Loucy (cell line): ENCODE measurements at regions not wholly inside any gene's neighbourhood (a gene's known extent, or its start where the extent isn't known, plus 50 kb on each side); places are given as distances from the start of the nearest gene placed in this dataset.

Experiments used
- EZH2phosphoT487 ChIP-seq: fragments of 200-600 bp; IDR thresholded peaks from 2 replicates; pipeline ENCODE4 v1.6.1; 2018; ENCODE audit warnings: antibody characterized with exemption, mild to moderate bottlenecking, moderate library complexity, borderline replicate concordance
- TF ChIP-seq, protein P1 (sequence below): fragments of 200-600 bp; sonication (generic); conservative IDR thresholded peaks from 2 replicates; pipeline ENCODE4 v1.5.1; 2014; ENCODE audit warnings: mild to moderate bottlenecking, antibody characterized with exemption, low read length

DNA sequence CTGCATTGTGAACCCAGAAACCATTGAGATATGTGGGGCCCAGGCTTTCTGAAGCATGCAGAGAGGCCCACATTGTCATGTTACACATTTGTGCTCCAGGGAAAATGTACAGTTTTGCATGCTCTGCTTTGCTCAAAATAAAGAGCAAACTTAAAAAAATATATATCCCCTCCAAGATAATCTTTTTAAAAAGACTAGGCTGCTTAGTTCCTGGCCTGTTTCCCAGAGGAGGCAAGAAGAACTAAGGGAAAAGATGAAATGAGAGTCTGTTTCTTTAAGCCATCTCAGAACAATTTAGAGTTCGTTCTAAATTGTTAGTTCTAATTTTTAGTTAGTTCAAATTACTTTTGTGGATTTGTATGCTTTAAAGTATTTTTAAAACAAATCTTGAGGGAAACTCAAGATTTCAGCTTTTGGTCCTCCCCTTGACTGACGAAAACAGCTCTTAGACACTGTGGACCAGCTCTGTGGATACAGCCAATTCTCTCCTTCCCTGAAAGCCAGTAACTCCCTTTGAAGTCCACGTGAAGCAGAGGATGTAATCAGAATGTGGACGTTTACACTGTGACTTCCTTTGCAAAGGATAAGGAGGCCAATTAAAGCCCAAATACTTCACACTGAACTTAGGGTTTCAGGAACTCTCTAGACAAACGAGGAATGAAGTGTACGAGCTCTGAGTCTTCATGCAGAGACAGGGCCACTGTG lies 84.7 kb downstream of the CD164 start:
- TF ChIP-seq, protein P1, sequence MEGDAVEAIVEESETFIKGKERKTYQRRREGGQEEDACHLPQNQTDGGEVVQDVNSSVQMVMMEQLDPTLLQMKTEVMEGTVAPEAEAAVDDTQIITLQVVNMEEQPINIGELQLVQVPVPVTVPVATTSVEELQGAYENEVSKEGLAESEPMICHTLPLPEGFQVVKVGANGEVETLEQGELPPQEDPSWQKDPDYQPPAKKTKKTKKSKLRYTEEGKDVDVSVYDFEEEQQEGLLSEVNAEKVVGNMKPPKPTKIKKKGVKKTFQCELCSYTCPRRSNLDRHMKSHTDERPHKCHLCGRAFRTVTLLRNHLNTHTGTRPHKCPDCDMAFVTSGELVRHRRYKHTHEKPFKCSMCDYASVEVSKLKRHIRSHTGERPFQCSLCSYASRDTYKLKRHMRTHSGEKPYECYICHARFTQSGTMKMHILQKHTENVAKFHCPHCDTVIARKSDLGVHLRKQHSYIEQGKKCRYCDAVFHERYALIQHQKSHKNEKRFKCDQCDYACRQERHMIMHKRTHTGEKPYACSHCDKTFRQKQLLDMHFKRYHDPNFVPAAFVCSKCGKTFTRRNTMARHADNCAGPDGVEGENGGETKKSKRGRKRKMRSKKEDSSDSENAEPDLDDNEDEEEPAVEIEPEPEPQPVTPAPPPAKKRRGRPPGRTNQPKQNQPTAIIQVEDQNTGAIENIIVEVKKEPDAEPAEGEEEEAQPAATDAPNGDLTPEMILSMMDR: no peak
- no peak for TF ChIP-seq EZH2phosphoT487
